Activated CD4-positive, CD25-positive, alpha-beta regulatory T cell treated with anti-CD3 and anti-CD28 coated beads, Interleukin-2, amount 50 U/mL, for 16 hours (primary cell): ENCODE measurements at regions not wholly inside any gene's neighbourhood (a gene's known extent, or its start where the extent isn't known, plus 50 kb on each side); places are given as distances from the start of the nearest gene placed in this dataset.
"Not testable (repeated sequence)": the region's sequence is repeated elsewhere in the genome, so short reads cannot be mapped to it uniquely, and the experiment has no call there.

Experiments
- DNase-seq: peaks from one replicate; pipeline ENCODE4 v3.0.0-alpha.2; 2020; ENCODE audit warnings: low read depth, low spot score

GRCh38 chr1:83244832-83245231, 754.1 kb downstream of the TTLL7 start:
- DNase-seq, result not testable (repeated sequence)

DNA sequence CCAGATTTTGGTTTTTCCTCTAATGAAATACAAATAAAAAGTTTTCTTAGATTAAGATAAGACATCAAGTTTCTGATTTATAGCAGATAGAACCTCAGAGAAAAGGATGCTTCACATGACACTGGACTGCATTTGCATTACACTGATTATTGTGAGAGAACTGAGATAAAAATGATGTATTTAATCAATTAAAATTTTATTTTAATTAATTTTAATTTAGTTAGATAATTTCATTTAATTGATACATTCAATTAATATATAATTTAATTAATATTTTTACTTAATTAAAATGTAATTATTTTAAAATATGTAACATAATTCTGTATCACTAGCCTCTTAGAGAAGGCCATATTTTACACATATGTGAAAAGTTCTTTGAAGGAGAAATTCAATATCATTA, 759.4 kb downstream of the TTLL7 start:
- not testable (repeated sequence) for DNase-seq

DNA sequence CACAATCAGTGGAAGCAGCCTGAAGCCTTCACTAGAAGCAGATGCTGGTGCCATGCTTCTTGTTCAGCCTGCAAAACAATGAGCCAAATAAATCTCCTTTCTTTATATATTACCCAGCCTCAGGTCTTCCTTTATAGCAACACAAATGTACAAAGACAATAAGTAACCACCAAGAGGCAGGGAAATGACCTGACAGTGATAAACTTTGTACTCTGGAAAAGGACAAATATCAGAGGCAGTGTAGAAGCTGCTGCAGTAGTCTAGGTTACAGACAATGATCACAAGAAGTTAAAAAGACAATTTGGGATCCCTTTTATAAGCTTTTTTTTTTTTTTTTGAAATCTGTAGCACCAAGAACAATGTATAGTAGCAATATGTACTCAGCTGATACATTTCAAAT, 760.3 kb downstream of the TTLL7 start:
- DNase-seq, result not testable (repeated sequence)

GRCh38 chr1:83219788-83220187, 779.1 kb downstream of the TTLL7 start:
- DNase-seq, result not testable (repeated sequence)

GRCh38 chr1:83218036-83218716, 780.8 kb downstream of the TTLL7 start:
- not testable (repeated sequence) for DNase-seq

- not testable (repeated sequence) for DNase-seq
Measured at GRCh38 chr1:83214317-83214716, 784.6 kb downstream of the TTLL7 start.

DNA sequence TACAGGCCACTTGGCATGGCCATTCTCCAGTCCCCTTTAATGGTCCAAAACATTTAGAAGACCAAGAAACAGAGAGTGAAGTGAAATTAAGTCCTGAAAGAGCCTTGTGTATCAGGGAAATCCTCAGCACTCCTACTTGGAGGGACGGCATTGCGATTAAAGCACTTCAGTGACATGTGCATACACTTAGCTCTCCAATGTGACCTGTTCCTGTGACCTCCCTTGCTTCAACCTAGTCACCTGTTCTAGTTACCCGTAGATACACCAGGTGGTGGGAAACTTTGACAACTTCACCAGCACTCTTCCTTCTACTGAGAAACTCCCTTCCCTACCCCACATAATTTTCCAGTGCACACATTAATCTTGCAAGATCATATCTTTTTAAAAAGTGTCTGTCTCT, 785.3 kb downstream of the TTLL7 start:
- DNase-seq, result not testable (repeated sequence)

GRCh38 chr1:83212033-83212432, 786.9 kb downstream of the TTLL7 start:
- not testable (repeated sequence) for DNase-seq

GRCh38 chr1:83208540-83208939, 790.4 kb downstream of the TTLL7 start:
- DNase-seq, result not testable (repeated sequence)

DNA sequence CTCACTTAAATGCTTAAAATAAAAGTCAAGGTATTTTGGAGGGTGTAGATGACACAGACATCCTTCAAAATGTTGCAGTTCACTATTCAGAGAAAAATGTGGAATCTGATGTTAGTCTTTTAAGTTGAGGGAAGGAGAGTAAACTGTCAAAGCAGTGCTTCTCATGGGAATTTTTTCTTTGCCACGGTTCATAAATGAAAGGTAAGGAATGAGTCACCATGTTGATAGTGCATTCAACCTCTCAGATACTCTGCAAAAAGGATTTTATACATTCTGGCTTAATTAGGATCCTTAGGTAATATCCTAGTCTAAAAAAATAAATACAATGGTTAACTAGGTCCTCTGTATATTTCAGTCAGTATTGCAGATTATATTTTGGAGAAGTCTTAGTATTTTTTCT, 804.3 kb downstream of the TTLL7 start:
- DNase-seq, result not testable (repeated sequence)

DNA sequence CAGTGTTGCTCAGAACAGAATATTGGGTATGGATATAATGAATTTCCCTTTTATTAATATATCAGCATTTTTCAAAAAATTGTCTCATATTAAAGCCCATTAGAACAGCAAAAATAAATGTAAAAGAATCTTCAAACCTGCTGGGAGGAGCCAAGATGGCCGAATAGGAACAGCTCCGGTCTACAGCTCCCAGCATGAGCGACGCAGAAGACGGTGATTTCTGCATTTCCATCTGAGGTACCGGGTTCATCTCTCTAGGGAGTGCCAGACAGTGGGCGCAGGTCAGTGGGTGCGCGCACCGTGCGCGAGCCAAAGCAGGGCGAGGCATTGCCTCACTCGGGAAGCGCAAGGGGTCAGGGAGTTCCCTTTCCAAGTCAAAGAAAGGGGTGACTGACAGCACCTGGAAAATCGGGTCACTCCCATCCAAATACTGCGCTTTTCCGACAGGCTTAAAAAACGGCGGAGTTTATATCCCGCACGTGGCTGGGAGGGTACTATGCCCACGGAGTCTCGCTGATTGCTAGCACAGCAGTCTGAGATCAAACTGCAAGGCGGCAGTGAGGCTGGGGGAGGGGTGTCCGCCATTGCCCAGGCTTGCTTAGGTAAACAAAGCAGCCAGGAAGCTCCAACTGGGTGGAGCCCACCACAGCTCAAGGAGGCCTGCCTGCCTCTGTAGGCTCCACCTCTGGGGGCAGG, 816.8 kb downstream of the TTLL7 start:
- not testable (repeated sequence) for DNase-seq

DNA sequence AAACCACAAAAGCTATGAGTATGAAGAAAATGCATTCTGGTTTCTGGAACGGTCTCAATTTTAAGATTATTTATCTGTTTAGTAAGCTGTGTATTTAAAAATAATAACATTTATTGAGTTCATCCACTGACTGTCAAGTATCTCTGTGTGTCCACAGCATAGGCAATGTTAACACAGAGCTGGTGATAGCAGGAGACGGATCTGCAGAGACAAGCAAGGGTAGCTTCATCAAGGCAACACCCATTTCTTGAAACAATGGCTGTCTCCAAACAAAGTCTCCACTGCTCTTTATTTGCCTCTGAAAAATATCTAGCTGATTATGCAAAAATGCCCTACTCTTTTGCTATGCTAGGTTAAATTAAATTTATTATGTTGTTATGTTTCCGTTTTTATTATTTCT, 818.3 kb downstream of the TTLL7 start:
- not testable (repeated sequence) for DNase-seq

- not testable (repeated sequence) for DNase-seq
Measured at GRCh38 chr1:83167634-83168033, 831.3 kb downstream of the TTLL7 start.

DNA sequence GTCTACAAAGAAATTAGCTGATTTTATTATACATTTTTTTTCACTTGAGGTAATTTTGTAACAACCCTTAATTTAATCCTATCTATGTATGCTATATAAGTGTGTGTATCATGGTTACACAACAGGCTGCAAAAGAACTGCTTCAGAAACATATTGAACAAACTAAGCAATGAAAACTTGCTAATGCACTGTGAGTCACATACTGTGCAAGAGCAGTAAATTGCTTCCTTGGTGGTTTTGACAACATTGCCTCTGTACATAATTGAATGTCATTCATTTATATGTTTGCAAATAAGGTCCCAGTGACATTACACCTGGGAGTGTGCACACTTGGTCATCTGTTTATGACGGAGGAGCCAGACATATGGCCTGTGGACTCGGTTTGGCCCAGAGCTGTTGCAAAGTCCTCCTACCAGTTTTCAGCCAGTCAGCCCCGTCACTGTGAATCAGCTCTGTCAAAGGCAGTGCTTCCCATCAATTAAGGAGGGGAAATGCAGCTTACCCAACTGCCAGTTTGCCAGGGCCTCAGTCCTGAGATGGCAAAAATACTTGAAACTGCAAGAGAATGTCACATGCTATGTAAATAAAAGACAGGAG, 835.0 kb downstream of the TTLL7 start:
- not testable (repeated sequence) for DNase-seq

GRCh38 chr1:83158924-83159323, 840.0 kb downstream of the TTLL7 start:
- not testable (repeated sequence) for DNase-seq

DNA sequence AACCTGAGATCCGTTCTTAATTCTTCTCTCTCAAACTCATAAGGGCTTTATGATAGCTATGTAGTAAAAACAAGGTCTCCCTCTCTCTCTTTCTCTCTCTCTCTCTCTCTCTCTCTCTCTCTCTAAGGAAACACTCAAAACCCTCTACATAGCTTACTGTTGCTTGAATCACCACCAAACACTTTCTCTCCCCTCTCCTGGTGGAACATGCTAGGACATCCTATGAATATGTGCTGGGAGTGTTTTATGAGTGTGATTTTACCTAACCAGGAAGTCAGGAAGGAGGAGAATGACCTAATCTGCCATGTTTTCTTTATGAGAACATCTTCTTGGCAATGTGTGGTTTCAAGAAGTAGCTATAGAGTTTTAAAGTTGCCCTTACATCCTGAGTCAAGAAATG, 844.6 kb downstream of the TTLL7 start:
- not testable (repeated sequence) for DNase-seq

GRCh38 chr1:83151167-83151898, 847.6 kb downstream of the TTLL7 start:
- not testable (repeated sequence) for DNase-seq

DNA sequence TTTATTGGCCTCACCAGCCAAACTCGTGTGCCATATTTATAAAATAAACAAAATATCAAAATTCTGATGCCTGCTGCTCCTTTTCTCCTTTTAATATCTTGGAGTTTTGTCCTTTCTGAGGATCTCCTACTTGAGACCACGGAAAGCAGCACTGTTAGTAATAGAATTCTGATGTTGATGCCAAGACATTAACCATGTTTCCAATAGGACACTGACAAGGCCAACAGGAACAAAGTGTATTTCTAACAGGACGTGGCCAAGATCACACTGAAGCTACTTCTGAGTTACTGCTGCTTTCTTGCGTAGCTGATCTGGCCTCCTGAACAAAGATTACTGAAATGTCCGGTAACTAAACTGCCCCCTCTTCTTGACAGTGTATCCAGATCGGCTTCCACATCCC, 848.5 kb downstream of the TTLL7 start:
- not testable (repeated sequence) for DNase-seq

GRCh38 chr1:83145820-83146219, 853.1 kb downstream of the TTLL7 start:
- DNase-seq, result not testable (repeated sequence)

GRCh38 chr1:83142802-83143201, 856.1 kb downstream of the TTLL7 start:
- DNase-seq, result not testable (repeated sequence)

- DNase-seq, result not testable (repeated sequence)
Measured at GRCh38 chr1:83135524-83136157, 863.3 kb downstream of the TTLL7 start.
